ENCODE measurements at regions not wholly inside any gene's neighbourhood (a gene's known extent, or its start where the extent isn't known, plus 50 kb on each side); places are given as distances from the start of the nearest gene placed in this dataset.

GRCh38 chr3:105923140-105923539 is 54.3 kb upstream of the CBLB start:
- DNase-seq, result no peak

DNA sequence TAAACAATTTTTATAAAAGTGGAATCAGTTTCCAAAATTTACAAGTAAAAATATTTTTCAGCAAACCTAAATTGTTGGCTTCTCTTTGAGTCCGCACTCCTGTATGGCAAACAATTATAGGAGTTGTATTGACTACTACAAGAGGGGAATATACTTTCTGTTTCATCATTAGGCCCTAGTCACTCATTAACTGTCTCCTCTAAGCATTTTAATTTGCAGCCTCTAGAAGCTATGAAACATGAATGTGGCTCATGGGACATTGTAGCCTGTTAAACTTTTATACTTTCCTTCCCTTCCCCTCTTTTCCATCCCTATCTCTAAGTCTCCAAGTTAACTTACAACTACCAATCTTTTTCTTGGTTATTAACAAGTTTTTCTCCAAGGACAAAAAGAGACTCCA is 58.9 kb upstream of the CBLB start:
- DNase-seq, result no peak

DNA sequence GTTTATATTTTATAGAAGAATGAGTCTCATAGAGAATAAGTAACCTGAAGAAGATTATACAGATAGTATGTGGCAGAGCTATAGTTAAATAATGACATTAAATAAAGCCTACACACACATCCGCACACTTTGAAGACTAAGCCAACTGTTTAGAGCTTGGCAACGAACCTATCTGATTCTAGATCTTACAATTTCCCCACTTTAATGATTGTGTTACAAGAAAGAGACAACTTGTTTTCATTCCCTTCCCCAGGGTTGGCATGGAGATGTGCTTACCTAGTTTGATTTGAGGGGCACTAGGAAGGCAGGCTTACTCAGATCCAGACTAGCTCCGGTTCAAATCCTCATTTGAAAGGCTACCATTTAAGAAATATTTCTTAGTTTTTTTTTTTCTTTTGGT is 61.9 kb upstream of the CBLB start:
- DNase-seq, result no peak

- no peak for DNase-seq
These were observed 62.7 kb upstream of the CBLB start for GRCh38 chr3:105931500-105931899.

DNA sequence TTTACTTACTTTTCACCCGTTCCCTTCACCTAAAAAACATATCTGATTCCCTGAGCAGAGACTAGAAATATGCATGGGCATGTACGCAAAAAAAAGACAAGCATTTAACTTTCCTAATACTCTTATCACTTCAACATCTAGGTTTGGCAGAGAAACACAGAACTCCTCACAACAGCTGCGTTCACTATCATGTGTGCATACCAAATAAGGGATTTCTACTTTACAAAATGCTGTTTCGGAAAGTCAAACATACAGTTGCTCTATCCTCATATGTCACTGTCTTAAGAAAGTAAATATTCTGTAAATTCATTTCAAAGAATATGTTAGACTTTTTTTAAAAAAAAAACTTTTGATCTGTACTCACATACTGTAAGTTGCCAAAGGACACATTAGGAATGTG is 65.1 kb upstream of the CBLB start:
- DNase-seq, result no peak

DNA sequence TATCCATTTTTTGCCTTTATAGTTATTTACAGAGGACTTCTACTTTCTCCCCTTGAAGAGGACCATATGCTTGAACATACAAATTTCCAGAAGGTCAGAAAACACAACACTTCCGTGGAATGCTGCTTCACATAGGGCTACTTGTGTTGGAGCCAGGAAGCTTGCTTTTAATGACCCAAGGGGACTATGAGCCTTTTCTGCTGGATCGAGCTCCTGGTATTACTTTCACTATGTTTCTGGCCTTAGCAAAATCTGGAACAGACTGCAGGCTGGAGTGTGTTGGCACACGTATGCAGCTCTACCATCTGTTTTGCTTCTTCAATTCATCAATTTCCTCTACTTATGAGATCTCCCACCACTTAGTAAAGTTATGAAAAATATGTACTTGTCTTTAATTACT is 69.3 kb upstream of the CBLB start:
- DNase-seq, result no peak

DNA sequence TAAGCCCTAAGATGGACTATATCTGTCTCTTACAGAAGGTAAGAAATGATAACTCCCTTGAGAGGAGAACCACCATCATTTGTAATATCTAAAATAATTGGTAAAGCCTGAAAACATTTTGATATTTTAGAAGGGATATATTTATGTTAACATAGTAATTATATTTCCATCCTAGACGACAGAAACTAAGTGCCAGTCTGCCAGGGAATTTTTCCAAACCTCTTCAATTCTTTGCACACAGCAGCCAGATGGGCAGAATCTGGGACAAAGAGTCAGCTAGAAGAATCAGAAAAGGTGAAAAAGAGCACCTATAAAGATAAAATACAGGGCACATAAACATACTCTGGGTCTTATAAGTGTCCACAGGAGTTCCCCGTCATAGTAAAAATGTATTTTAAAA is 70.0 kb upstream of the CBLB start:
- no peak for DNase-seq

GRCh38 chr3:105944276-105944675 is 75.5 kb upstream of the CBLB start:
- DNase-seq, result no peak

- DNase-seq, result no peak
These were observed 75.9 kb upstream of the CBLB start for GRCh38 chr3:105944721-105945120.

DNA sequence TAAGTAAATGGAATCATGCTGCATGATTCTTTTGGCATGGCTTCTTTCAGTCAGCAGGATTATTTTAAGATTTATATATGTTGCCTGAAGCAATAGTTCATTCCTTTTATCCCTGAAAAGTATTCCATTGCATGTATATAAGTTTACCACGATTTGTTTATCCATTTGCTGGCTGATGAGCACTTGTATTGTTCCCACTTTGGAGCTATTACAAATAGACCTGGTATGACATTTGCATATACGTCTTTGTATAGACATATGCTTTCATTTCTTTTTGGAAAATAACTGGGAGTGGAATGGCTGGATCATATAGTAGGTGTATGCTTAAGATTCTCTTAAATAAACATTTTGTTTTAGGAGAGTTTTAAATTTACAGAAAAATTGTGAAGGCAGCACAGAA is 79.3 kb upstream of the CBLB start:
- DNase-seq, result no peak

DNA sequence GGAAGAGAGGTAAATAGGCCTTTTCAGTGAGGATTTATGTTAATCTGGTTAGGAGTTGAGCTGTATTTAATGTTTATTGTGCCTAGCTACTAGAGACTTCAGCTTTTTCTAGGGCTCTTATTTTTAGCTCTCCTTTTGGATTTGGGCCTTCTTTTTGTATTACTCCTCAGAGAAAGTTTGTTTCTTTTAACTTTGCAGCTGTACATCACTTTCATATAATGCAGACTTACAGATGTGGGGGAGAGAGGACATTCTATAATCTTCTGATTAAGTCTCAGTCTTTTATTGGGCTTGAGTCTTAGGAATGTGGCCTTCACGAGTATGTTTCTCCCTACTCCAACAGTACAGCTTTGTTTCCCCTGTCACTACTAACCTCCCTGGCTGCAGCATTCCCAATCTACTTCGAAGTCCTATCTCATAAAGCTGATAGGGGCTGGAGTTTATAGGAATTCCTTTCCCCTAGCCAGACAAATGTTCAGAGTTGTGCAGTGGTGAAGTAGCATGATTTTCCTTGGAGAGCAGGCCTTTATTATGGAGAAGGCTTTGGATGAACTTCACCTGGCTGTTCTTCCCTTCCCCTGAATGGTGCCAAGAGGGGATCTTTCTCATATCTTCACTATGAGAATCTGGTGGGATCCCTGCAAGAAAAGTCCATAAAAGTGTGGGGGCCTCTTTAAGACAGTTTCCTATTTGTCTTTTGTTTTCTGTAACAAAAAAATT is 82.2 kb upstream of the CBLB start:
- DNase-seq, result no peak

- DNase-seq, result no peak
These were observed 85.0 kb upstream of the CBLB start for GRCh38 chr3:105953831-105954230.

GRCh38 chr3:105956306-105956705 is 87.5 kb upstream of the CBLB start:
- DNase-seq, result no peak

DNA sequence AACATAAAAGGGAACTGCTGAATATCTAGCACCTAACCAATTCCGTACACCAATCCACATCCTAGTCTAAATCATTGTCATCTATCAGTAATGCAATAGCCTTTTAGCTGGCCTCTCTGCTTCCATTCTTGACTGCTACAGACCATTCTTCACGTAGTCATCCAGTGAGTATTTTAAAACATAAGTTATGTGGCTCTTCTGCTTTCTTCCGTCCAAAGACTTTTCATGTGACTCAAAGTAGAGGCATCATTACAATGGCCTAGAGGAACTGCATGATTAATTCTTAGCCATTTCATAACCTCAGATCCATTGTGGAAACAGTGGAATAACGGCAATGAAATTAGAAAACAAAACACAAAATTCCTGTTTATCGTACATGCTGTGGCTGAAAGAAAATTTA is 88.9 kb upstream of the CBLB start:
- DNase-seq, result no peak

DNA sequence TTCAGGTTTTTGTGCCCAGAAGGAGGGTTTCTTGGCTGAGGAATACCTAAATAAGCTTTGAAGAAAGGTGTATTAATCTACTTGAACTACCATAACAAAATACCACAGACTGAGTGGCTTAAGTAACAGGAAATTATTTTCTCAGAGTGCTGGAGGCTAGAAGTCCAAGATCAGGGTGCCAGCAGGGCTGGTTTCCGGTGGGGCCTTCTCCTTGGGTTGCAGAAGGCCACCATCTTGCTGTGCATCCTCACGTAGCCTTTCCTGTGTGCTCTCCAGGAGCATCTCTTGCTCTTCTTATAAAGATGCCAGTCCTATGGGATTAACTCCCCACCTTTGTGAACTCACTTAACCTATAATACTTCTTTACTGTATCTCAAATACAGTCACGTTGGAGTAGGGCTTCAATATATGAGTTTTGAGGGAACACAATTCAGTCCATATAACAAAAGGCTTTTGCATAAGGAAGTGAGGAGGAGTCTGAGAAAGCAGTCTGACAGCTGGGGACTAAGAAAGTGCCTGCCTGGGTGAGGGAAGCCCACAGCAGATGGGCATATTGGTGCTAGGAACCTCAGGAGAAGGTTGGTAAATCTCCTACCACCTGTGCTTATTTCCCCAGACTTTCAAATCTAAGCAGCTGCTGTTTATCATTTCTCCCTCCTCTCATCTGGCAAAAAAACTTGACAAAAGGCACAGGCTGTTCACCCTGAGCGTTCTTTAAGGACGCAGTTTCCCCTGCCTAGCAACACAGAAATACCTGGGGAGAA is 89.6 kb upstream of the CBLB start:
- DNase-seq, result no peak

DNA sequence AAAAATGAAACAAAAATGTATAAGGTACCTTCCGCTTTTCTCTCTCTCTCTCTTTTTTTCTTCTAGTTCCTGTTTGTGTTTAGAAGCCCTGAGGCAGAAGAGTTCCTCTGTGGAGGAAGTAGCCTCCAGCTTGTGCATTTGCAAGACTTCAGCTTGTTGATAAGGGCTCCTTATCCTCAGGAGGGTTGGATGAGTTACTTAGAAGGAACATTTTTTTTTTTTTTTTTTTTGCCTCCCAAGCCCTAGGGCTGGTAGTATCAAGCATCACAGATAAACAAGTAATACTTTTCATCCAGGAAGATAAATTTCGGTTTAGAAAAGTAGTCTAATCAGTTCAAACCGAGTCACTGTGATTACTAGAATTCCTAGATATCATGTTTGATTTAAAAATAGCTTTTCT is 91.0 kb upstream of the CBLB start:
- DNase-seq, result no peak

DNA sequence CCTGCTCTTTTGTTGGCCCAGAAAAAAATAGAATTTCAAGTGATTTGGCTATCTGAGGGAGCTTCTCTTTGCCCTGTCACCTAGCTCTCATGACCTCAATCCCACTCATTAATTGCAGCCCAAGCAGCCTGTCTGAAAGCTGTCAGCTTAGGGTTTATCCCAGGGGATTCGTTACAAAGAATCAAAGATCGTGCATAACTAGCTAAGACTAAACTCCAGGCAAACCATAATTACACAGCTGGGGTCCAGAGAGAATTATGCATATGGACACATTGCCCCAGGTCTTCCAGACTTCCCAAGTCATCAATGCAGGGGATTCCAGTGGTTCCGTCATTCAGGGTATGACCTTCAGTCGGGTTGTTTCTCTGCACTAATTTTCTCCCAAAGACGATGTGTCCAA is 91.6 kb upstream of the CBLB start:
- no peak for DNase-seq

GRCh38 chr3:105963161-105963560 is 94.3 kb upstream of the CBLB start:
- DNase-seq, result no peak

- no peak for DNase-seq
These were observed 96.6 kb upstream of the CBLB start for GRCh38 chr3:105965384-105965783.

GRCh38 chr3:105967117-105967516 is 98.3 kb upstream of the CBLB start:
- no peak for DNase-seq

DNA sequence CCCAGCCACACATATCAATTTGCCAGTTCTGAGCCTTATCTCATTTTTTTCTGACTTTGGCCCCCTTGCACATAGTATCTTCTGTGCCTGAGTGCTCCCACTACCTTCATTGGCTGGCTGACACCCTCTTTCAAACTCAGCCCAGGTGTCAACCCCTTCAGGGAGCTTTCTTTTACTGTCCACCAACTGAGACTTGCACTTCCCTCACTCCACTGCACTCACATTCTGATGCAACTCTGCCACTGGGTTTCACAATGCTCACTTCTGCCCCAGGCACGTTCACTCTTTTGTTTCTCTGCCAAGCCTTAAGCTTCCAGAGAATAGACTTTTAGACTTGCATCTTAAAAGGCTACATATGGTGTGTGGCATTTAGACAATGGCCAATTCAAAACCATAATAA is 101.5 kb upstream of the CBLB start:
- no peak for DNase-seq

DNA sequence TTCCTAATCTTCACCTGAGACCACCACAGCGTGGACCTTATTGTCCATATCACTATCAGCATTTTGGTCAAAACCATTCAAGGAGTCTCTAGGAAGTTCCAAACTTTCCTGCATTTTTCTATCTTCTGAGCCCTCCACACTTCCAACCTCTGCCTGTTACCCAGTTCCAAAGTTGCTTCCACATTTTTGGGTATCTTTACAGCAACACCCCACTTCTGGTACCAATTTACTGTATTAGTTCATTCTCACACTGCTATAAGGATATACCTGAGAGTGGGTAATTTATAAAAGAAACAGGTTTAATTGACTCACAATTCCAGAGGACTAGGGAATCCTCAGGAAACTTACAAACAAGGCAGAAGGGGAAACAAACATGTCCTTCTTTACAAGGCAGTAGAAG is 103.3 kb upstream of the CBLB start:
- DNase-seq, result no peak

DNA sequence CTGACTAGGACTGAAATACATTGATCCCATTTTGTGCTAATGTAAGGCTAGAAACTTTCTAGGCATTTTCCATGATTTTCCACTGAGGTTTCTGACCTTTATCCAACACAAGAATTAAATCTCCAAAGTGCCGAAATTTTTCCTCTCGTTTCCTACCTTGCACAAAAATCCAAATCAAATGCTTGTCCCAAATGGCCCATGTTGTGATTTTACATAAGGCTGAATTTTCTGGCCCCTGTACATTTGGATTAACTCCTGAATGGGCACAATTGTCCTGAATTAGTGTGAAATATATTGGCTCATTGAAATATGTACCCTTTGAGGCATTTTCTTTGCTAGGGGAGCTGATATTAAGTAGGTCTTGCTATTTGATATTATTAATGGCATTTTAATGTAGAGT is 105.6 kb upstream of the CBLB start:
- no peak for DNase-seq

GRCh38 chr3:105976196-105976595 is 107.4 kb upstream of the CBLB start:
- no peak for DNase-seq

- DNase-seq, result no peak
These were observed 111.1 kb upstream of the CBLB start for GRCh38 chr3:105979961-105980360.
